GM12878 (cell line): ENCODE measurements at regions not wholly inside any gene's neighbourhood (a gene's known extent, or its start where the extent isn't known, plus 50 kb on each side); places are given as distances from the start of the nearest gene placed in this dataset.

Experiments
- CBFB ChIP-seq: IDR thresholded peaks from 2 replicates; pipeline ENCODE4 v1.6.1; 2016; ENCODE audit warnings: antibody characterized with exemption, low read depth
- CTCF ChIP-seq, 3 experiments: IDR thresholded peaks in 2 of 3; conservative IDR thresholded peaks in 1 of 3; 2 replicates each; pipeline ENCODE4 v1.5.1; 2011; ENCODE audit warnings: low read depth in 3 of 3, low read length in 3 of 3, mild to moderate bottlenecking in 3 of 3, control low read depth in 2 of 3, moderate library complexity in 2 of 3, inconsistent platforms in 1 of 3, mixed read lengths in 1 of 3; ENCODE audit not compliant: control insufficient read depth in 2 of 3, insufficient read depth in 1 of 3; ENCODE audit errors: extremely low read depth in 1 of 3
- EZH2 ChIP-seq: IDR thresholded peaks from 2 replicates; pipeline ENCODE4 v1.6.1; 2012; ENCODE audit warnings: low read depth, mild to moderate bottlenecking, control low read depth, inconsistent platforms, low read length, borderline replicate concordance; ENCODE audit not compliant: control insufficient read depth
- FOXM1 ChIP-seq: IDR thresholded peaks from 2 replicates; pipeline ENCODE4 v1.6.1; 2012; ENCODE audit warnings: low read depth, mild to moderate bottlenecking, inconsistent platforms, low read length, moderate library complexity
- MAX ChIP-seq: IDR thresholded peaks from 2 replicates; pipeline ENCODE4 v1.6.1; 2012; ENCODE audit warnings: low read depth, low read length, improper control_type of control experiment
- POLR2A ChIP-seq: IDR thresholded peaks from 2 replicates; pipeline ENCODE4 v1.6.1; 2011; ENCODE audit warnings: low read depth, mild to moderate bottlenecking, low read length
- REST ChIP-seq: IDR thresholded peaks from 2 replicates; pipeline ENCODE4 v1.6.1; 2012; ENCODE audit warnings: mild to moderate bottlenecking, low read depth, low read length
- RFX5 ChIP-seq: IDR thresholded peaks from 2 replicates; pipeline ENCODE4 v1.6.1; 2011; ENCODE audit warnings: low read depth, low read length, improper control_type of control experiment
- SIN3A ChIP-seq: IDR thresholded peaks from 2 replicates; pipeline ENCODE4 v1.6.1; 2012; ENCODE audit warnings: low read depth, low read length, improper control_type of control experiment
- SMAD5 ChIP-seq: IDR thresholded peaks from 2 replicates; pipeline ENCODE4 v1.6.1; 2016; ENCODE audit warnings: antibody characterized with exemption, low read depth
- SUPT20H ChIP-seq: IDR thresholded peaks from 2 replicates; pipeline ENCODE4 v1.6.1; 2011; ENCODE audit warnings: low read depth, mild to moderate bottlenecking, low read length, moderate library complexity, borderline replicate concordance; ENCODE audit not compliant: control insufficient read depth
- USF2 ChIP-seq: IDR thresholded peaks from 2 replicates; pipeline ENCODE4 v1.6.1; 2011; ENCODE audit warnings: low read depth, low read length, improper control_type of control experiment, borderline replicate concordance
- ZNF687 ChIP-seq: fragments of 450-650 bp; IDR thresholded peaks from 2 replicates; pipeline ENCODE4 v1.6.1; 2017; ENCODE audit warnings: mild to moderate bottlenecking, moderate library complexity

- TF ChIP-seq EZH2 (no peak), USF2 (no peak), CBFB (no peak), SUPT20H (no peak), CTCF (IDR thresholded peaks at IDR 0.05 in 2 of 3, conservative IDR thresholded peaks at IDR 0.05 in 1 of 3; ENCODE audit: control insufficient read depth in 2 of 3, extremely low read depth in 1 of 3, insufficient read depth in 1 of 3, low read depth in 3 of 3, low read length in 3 of 3) (no peak), RFX5 (no peak), MAX (no peak), SMAD5 (no peak), REST (no peak), FOXM1 (no peak), ZNF687 (no peak), POLR2A (no peak), SIN3A (no peak)
These were observed 1219.7 kb downstream of the OLFM4 start for GRCh38 chr13:54248306-54248705.
